ENCODE measurements at regions not wholly inside any gene's neighbourhood (a gene's known extent, or its start where the extent isn't known, plus 50 kb on each side); places are given as distances from the start of the nearest gene placed in this dataset.
A peak's percentile ranks its signal among the peaks of the same experiment; 100 is the strongest.
"Not testable (repeated sequence)": the region's sequence is repeated elsewhere in the genome, so short reads cannot be mapped to it uniquely, and the experiment has no call there.

- peak; percentile 38 for DNase-seq
Measured at GRCh38 chr3:66812136-66812535, 186.0 kb upstream of the KBTBD8 start.

- no peak for DNase-seq
Measured at GRCh38 chr3:66812741-66813140, 185.4 kb upstream of the KBTBD8 start.

GRCh38 chr3:66816090-66816761 lies 181.9 kb upstream of the KBTBD8 start:
- DNase-seq, result peak; percentile 75

DNA sequence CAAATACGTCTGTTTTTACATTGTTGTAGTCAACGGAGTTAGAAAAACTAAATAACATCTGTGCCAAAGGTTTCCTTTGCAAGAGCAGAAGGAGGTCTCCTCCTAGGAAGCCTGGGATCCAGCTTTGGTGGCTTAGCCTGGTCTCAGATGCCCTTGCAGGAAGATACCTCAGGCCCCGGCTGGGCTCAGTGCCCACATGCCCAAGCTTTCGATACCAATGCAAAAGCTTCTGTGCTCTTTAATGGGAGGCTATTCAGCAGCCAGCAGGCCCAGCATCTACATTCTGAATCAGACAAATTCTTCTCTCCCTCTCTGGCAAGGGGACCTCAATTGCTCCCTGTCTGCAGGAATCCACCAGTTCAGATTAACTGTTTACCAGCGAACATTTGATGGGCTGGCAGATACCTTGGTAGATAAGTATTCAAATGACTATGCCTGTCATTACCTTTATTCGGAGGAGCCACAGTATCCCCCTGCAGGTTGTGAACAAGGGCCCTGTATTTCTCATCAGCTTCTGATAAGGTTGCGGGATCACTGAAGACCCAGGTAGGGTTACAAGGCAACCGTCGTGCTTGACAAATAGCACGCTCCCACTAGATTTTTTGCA lies 180.1 kb upstream of the KBTBD8 start:
- DNase-seq, result no peak

DNA sequence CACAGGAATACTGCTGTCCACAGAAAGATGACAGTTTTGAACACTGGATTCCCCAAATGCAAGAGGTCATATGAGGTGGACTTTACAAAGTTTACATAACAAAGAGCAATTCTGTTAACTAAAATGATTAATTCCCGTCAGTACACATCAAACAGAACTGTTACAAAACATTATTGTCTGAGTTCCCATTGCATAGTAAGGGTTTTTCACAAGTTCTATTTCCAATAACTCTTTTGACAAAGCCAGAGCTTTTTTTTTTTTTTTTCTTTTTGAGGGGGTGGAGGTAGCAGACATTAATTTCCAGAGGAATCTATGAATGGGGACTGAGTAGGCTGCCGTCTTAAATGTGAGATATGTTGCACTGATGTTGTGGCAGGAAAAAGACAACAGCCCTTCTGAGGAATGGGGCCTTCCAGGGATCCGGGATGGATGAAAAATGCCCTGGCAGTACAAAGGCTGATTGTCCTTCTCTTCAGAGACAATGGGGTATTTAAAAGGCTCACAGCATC lies 178.1 kb upstream of the KBTBD8 start:
- no peak for DNase-seq

- DNase-seq, result peak; percentile 81
Measured at GRCh38 chr3:66822186-66823008, 175.7 kb upstream of the KBTBD8 start.

- DNase-seq, result no peak
Measured at GRCh38 chr3:66823009-66823397, 175.1 kb upstream of the KBTBD8 start.

DNA sequence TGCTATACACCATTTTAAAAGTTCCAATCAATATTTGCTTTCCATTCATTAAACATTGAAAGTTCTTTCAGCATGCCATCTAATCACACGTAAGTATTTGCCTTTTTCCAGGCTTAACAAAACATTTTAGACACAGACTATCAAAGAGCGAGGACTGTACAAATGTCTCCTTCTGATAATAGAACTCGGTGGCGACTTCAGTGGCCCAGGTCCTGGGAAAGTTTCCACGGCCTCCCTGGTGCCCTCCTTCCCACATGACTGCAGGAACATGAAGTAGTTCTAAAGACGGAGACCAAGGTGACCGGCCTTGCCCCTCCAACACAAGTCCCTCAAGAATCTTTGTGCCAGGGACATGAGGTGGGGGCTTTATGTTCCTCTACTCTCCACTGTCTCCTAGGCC lies 174.6 kb upstream of the KBTBD8 start:
- DNase-seq, result no peak

- no peak for DNase-seq
Measured at GRCh38 chr3:66825375-66825774, 172.7 kb upstream of the KBTBD8 start.

- no peak for DNase-seq
Measured at GRCh38 chr3:66827726-66828125, 170.4 kb upstream of the KBTBD8 start.

- DNase-seq, result no peak
Measured at GRCh38 chr3:66828303-66828702, 169.8 kb upstream of the KBTBD8 start.

- DNase-seq, result no peak
Measured at GRCh38 chr3:66830301-66830700, 167.8 kb upstream of the KBTBD8 start.

DNA sequence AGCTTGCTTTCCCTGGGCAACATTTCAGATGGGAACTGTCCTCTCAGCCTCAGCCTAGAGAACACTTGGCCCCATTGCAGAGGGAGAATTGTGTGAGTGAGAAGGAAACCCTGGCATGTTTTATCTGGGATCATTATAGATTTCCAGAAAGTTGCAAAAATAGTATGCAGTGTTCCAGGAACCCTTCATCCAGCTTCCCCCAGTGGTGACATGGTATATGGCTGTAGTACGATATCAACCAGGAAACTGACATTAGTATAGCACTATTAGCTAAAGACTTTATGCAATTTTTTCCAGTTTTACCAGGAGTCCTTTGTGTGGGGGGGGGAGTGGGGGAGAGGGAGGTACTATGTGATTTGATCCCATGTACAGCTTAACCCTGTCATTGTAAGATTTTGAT lies 166.2 kb upstream of the KBTBD8 start:
- no peak for DNase-seq

- no peak for DNase-seq
Measured at GRCh38 chr3:66836363-66837152, 161.5 kb upstream of the KBTBD8 start.

- no peak for DNase-seq
Measured at GRCh38 chr3:66838704-66839103, 159.4 kb upstream of the KBTBD8 start.

- DNase-seq, result no peak
Measured at GRCh38 chr3:66839508-66839907, 158.6 kb upstream of the KBTBD8 start.

DNA sequence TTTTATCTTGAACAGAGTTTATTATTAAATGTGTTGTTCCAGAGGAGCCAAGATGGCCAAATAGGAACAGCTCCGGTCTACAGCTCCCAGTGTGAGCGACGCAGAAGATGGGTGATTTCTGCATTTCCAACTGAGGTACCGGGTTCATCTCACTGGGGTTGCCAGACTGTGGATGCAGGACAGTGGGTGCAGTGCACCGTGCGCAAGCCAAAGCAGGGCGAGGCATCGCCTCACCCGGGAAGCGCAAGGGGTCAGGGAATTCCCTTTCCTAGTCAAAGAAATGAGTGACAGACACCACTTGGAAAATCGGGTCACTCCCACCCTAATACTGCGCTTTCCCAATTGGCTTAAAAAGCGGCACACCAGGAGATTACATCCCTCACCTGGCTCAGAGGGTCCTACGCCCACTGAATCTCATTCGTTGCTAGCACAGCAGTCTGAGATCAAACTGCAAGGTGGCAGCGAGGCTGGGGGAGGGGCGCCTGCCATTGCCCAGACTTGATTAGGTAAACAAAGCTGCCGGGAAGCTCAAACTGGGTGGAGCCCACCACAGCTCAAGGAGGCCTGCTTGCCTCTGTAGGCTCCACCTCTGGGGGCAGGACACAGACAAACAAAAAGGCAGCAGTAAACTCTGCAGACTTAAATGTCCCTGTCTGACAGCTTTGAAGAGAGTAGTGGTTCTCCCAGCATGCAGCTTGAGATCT lies 155.2 kb upstream of the KBTBD8 start:
- not testable (repeated sequence) for DNase-seq

DNA sequence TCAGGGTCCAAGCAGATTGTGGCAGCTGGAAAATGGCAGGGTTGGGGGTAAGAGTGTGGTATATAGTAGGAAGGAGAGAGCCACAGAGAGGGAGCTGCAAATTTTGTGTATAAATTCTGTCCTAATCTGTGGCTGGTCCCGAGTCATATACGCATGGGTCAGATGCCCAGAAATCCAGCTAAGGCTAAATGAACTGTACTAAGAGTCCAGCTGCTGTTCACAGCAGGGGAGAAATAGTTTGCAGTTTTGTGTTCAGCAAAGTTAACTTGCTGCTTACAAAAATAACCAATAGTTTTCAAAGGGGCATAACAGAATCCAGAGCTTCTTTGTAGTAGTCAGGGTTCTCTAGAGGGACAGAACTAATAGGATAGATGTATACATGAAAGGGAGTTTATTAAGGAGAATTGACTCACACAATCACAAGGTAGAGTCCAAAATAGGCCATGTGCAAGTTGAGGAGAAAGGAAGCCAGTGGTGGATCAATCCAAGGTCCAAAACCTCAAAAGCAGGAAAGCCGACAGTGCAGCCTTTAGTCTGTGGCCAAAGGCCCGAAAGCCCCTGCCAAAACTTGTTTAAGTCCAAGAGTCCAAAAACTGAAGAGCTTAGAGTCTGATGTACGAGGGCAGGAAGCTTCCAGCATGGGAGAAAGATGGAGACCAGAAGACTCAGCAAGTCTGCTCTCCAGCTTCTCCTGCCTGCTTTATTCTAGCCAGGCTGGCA lies 146.1 kb upstream of the KBTBD8 start:
- DNase-seq, result no peak

GRCh38 chr3:66854601-66855151 lies 143.4 kb upstream of the KBTBD8 start:
- no peak for DNase-seq

DNA sequence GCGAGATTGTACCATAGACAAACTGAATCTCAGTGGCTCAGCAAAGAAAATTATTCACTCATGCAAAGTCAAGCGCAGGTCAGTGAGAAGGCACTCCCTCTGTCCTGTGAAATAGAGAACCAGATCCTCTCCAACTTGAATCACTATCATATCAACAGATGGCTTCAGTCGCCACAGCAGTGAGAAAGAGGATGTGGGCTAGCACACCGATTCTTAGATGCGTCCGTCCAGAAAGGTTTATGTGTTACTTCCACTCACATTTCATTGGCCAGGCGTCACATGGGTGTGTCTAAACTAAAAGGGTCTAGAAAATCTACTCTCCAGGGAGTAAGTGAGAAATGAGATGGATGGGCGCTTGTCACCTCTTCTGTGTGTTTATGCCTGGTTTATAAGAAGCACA lies 141.6 kb upstream of the KBTBD8 start:
- DNase-seq, result no peak
